OCI-LY7 (cell line): ENCODE measurements at regions not wholly inside any gene's neighbourhood (a gene's known extent, or its start where the extent isn't known, plus 50 kb on each side); places are given as distances from the start of the nearest gene placed in this dataset.

ENCODE experiments used
- EZH2phosphoT487 ChIP-seq: fragments of 200-600 bp; sonication (generic); IDR thresholded peaks from 2 replicates; pipeline ENCODE4 v1.6.1; 2018; ENCODE audit warnings: low read depth, borderline replicate concordance, mild to moderate bottlenecking, mixed run types, antibody characterized with exemption, low read length, moderate library complexity, mixed read lengths
- TF ChIP-seq, protein P1 (sequence below): fragments of 200-600 bp; sonication (generic); conservative IDR thresholded peaks from 2 replicates; pipeline ENCODE4 v1.5.1; 2014; ENCODE audit warnings: mild to moderate bottlenecking, antibody characterized with exemption, low read length, moderate library complexity, mixed read lengths

DNA sequence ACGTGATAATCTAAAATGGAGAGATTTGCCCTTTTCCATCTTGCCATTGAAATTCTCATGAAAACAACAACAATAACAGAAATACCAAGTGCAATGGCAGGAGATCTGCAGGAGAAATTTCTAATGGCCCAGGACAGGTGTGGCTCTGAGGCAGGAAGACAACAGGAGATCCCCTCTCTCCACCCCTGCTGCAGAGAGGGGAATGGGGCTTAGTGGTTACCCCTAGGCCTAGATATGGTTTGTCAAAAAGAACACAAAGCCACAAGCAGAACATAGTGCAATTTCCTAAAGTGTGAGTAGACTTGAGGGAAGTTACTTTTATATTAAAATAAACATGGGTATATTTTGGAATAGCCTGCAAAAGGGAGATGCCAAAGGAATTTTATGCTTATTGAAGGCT is 369.5 kb downstream of the KCNRG start:
- TF ChIP-seq, protein P1, sequence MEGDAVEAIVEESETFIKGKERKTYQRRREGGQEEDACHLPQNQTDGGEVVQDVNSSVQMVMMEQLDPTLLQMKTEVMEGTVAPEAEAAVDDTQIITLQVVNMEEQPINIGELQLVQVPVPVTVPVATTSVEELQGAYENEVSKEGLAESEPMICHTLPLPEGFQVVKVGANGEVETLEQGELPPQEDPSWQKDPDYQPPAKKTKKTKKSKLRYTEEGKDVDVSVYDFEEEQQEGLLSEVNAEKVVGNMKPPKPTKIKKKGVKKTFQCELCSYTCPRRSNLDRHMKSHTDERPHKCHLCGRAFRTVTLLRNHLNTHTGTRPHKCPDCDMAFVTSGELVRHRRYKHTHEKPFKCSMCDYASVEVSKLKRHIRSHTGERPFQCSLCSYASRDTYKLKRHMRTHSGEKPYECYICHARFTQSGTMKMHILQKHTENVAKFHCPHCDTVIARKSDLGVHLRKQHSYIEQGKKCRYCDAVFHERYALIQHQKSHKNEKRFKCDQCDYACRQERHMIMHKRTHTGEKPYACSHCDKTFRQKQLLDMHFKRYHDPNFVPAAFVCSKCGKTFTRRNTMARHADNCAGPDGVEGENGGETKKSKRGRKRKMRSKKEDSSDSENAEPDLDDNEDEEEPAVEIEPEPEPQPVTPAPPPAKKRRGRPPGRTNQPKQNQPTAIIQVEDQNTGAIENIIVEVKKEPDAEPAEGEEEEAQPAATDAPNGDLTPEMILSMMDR, result no peak
- no peak for TF ChIP-seq EZH2phosphoT487
